Stomach (tissue), 8 donors: ENCODE measurements at regions not wholly inside any gene's neighbourhood (a gene's known extent, or its start where the extent isn't known, plus 50 kb on each side); places are given as distances from the start of the nearest gene placed in this dataset.

ENCODE experiments used
- DNase-seq, 2 donors: peaks; one replicate each; pipeline versions ENCODE4 v3.0.0 to v3.0.0-alpha.2; 2013 to 2019
- H3K27ac ChIP-seq, 5 donors: fragments of 200-600 bp in 4 of 5; sonication (generic) in 4 of 5; one replicate each; pipeline ENCODE4 v1.5.1; 2013 to 2019; ENCODE audit warnings: mild to moderate bottlenecking in 1 of 5, moderate library complexity in 1 of 5
- H3K27me3 ChIP-seq, 3 donors: fragments of 200-600 bp; sonication (generic); one replicate each; pipeline ENCODE4 v1.5.1; 2017 to 2019; ENCODE audit warnings: mixed run types in 1 of 3
- H3K36me3 ChIP-seq, 4 donors: fragments of 200-600 bp; sonication (generic); 1 replicate in 3 of 4; 2 replicates in 1 of 4; pipeline ENCODE4 v1.5.1; 2016 to 2019
- H3K4me1 ChIP-seq, 4 donors: fragments of 200-600 bp; sonication (generic); one replicate each; pipeline ENCODE4 v1.5.1; 2016 to 2019
- H3K4me3 ChIP-seq, 4 donors: fragments of 200-600 bp; sonication (generic) in 3 of 4; one replicate each; pipeline ENCODE4 v1.5.1; 2016 to 2019; ENCODE audit warnings: mild to moderate bottlenecking in 1 of 4
- H3K9me3 ChIP-seq, 4 donors: fragments of 200-600 bp; sonication (generic); one replicate each; pipeline ENCODE4 v1.5.1; 2016 to 2019
- EP300 ChIP-seq: sonication (generic); formaldehyde crosslinking; IDR thresholded peaks from one replicate; pipeline ENCODE4 v1.6.1; 2017; ENCODE audit warnings: antibody characterized with exemption
- POLR2A ChIP-seq, 4 donors: fragments of 450-650 bp; IDR thresholded peaks; one replicate each; pipeline ENCODE4 v1.6.1; 2016; ENCODE audit warnings: antibody characterized with exemption in 4 of 4, control low read depth in 2 of 4, mild to moderate bottlenecking in 1 of 4, moderate library complexity in 1 of 4
- POLR2AphosphoS5 ChIP-seq, 3 donors: sonication (generic); formaldehyde crosslinking; IDR thresholded peaks; one replicate each; pipeline ENCODE4 v1.6.1; 2016; ENCODE audit warnings: antibody characterized with exemption in 3 of 3
- WGBS, 5 donors: extraction: QIAGEN DNeasy Blood & Tissue Kit in 3 of 5; methylation state at CpG; one replicate each; pipeline versions ENCODE4 v1.1.5 to v1.1.7; 2013 to 2018; 5-methylcytosine and 5-hydroxymethylcytosine counted together
- intact Hi-C: fragments of 100-400 bp; cut with DNase I; formaldehyde crosslinking; loops from one replicate; pipeline ENCODE4 v1.15.1; 2023; ENCODE audit warnings: low total_unique reads
- TF ChIP-seq, protein P1 (sequence below), 7 experiments: fragments of 450-650 bp in 4 of 7; fragments of 200-600 bp in 3 of 7; sonication (generic) in 3 of 7; IDR thresholded peaks; one replicate each; pipeline ENCODE4 v1.5.1; 2016 to 2019; ENCODE audit warnings: antibody characterized with exemption in 7 of 7, control low read depth in 2 of 7, mild to moderate bottlenecking in 1 of 7
- donor health status: healthy with polysubstance abuse.
- donor health status: Bipolar disorder and iron deficiency.
- donor health status: healthy.

DNA sequence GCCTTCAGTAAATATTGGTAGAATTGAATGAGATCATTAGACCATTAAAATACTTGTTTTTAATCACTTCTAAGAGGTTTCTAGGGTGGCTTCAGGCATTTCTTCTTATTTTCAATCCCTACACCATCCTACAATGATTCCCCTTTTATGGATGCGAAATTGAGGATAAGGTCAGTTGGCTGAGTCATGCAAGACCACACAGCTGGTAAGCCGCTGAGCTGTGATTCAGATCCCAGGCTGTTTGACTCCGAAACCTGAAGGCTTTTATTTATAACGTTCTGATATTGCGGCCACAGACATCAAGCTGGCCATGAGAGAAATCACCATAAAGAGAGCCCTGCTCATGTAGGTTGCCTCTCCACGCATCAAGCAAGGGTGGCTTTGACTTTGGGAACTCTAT, 133.4 kb downstream of the VAPA start:
- Histone ChIP-seq H3K36me3 (no peaks in the 10 kb centered on the region), H3K9me3 (peaks cover 7 to 17% (median 10%) of the 10 kb centered on the region in 4 donors), H3K4me1 (peaks cover 0 to 42% (median 10%) of the 10 kb centered on the region in 4 donors), H3K4me3 (no peak overlapping the region), H3K27ac (peak overlapping the region; percentile 64 to 87 (median 74)), H3K27me3 (no peaks in the 10 kb centered on the region)
- TF ChIP-seq EP300 (no peak), POLR2AphosphoS5 (IDR thresholded peaks at IDR 0.05) (peak in 1 of 3 donors; percentile 37)
- TF ChIP-seq, protein P1, sequence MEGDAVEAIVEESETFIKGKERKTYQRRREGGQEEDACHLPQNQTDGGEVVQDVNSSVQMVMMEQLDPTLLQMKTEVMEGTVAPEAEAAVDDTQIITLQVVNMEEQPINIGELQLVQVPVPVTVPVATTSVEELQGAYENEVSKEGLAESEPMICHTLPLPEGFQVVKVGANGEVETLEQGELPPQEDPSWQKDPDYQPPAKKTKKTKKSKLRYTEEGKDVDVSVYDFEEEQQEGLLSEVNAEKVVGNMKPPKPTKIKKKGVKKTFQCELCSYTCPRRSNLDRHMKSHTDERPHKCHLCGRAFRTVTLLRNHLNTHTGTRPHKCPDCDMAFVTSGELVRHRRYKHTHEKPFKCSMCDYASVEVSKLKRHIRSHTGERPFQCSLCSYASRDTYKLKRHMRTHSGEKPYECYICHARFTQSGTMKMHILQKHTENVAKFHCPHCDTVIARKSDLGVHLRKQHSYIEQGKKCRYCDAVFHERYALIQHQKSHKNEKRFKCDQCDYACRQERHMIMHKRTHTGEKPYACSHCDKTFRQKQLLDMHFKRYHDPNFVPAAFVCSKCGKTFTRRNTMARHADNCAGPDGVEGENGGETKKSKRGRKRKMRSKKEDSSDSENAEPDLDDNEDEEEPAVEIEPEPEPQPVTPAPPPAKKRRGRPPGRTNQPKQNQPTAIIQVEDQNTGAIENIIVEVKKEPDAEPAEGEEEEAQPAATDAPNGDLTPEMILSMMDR (IDR thresholded peaks at IDR 0.05), result no peak
- DNase-seq, result no peak
- intact Hi-C loops, result no loop called here
- 59 to 86% (median 73%) methylated on average over 6 of the region's 6 CpGs for WGBS, 5 donors

GRCh38 chr18:10049747-10050146, 135.9 kb downstream of the VAPA start:
- peak in 1 of 2 donors; percentile 49 for DNase-seq
- Histone ChIP-seq H3K36me3 (no peaks in the 10 kb centered on the region), H3K27me3 (no peaks in the 10 kb centered on the region), H3K27ac (peak overlapping the region; percentile 60 to 87 (median 75)), H3K4me3 (no peak overlapping the region), H3K9me3 (no peaks in the 10 kb centered on the region), H3K4me1 (peaks cover 0 to 47% (median 15%) of the 10 kb centered on the region in 4 donors)
- 64 to 77% (median 69%) methylated on average over 3 of the region's 3 CpGs for WGBS, 5 donors
- intact Hi-C loops, result no loop called here
- no peak for TF ChIP-seq POLR2A (IDR thresholded peaks at IDR 0.05)
- TF ChIP-seq POLR2AphosphoS5 (IDR thresholded peaks at IDR 0.05), result peak; percentile 52 to 79 (median 58)

DNA sequence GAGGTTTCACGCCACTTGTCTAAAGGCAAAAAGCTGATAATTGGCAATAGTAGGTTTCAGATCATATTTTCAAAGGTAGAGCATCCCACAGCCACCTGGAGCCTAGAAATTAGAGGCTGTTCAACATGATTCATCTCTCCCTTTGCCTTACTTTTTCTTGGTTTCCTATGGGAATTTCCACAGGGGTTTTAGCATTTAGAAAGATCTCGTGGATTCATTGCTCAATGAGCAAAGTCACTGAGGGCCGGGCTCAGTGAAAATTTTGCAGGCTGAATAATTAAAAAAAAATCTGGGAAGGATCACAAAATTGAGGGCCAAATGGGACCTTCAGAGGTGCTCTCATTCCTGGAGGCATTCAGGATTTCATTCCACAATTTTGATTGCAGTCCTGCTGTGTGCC, 137.1 kb downstream of the VAPA start:
- Histone ChIP-seq H3K9me3 (no peaks in the 10 kb centered on the region), H3K4me3 (no peak overlapping the region), H3K36me3 (no peaks in the 10 kb centered on the region), H3K27ac (peak overlapping the region; percentile 62 to 87 (median 75)), H3K4me1 (peaks cover 0 to 38% (median 14%) of the 10 kb centered on the region in 4 donors), H3K27me3 (no peaks in the 10 kb centered on the region)
- intact Hi-C loops, result no loop called here
- WGBS, 5 donors, result 72 to 91% (median 85%) methylated on average over 3 of the region's 3 CpGs
- TF ChIP-seq EP300 (no peak), POLR2AphosphoS5 (IDR thresholded peaks at IDR 0.05) (no peak), POLR2A (IDR thresholded peaks at IDR 0.05) (no peak)
- TF ChIP-seq, protein P1 (IDR thresholded peaks at IDR 0.05), result no peak
- no peak for DNase-seq

- no peaks in the 10 kb centered on the region for H3K36me3 ChIP-seq
- peak; percentile 42 to 86 for DNase-seq
- intact Hi-C loops, result no loop called here
- peaks cover 0 to 38% (median 15%) of the 10 kb centered on the region in 4 donors for H3K4me1 ChIP-seq
- no peaks in the 10 kb centered on the region for H3K9me3 ChIP-seq
- H3K4me3 ChIP-seq, result no peak overlapping the region
- WGBS, 5 donors, result 54 to 77% (median 68%) methylated on average over 8 of the region's 8 CpGs
- peak; percentile 60 to 87 (median 83) for TF ChIP-seq POLR2AphosphoS5 (IDR thresholded peaks at IDR 0.05)
- TF ChIP-seq, protein P1 (IDR thresholded peaks at IDR 0.05), result no peak
- H3K27ac ChIP-seq, result peak overlapping the region; percentile 62 to 87 (median 75)
- no peaks in the 10 kb centered on the region for H3K27me3 ChIP-seq
These were observed 138.2 kb downstream of the VAPA start for GRCh38 chr18:10051877-10052631.

DNA sequence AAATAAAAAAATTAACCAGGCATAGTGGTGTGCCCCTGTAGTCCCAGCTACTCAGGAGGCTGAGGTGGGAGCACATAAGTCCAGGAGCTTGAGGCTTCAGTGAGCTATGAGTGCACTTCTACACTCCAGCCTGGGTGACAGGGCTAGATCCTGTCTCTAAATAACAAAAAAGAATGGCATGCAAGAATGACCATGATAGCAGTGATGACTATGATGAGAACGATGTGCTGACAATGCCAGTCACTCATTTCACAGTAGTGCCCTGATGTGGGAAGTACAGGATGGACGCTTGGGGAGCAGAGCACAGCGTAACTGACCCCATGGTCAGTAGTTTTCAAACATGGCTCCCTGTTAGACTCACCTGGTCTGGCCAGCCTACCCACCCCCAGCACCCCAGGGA, 139.1 kb downstream of the VAPA start:
- Histone ChIP-seq H3K9me3 (no peaks in the 10 kb centered on the region), H3K4me3 (no peak overlapping the region), H3K4me1 (peaks cover 2 to 38% (median 19%) of the 10 kb centered on the region in 4 donors), H3K27me3 (no peaks in the 10 kb centered on the region), H3K27ac (peak overlapping the region in 4 of 5 donors; percentile 74 to 87 (median 80)), H3K36me3 (no peaks in the 10 kb centered on the region)
- no peak for DNase-seq
- WGBS, 5 donors, result 83 to 96% (median 89%) methylated on average over 3 of the region's 3 CpGs
- no peak for TF ChIP-seq POLR2A (IDR thresholded peaks at IDR 0.05)
- TF ChIP-seq, protein P1 (IDR thresholded peaks at IDR 0.05), result no peak
- no peak for TF ChIP-seq POLR2AphosphoS5 (IDR thresholded peaks at IDR 0.05)
- TF ChIP-seq EP300, result no peak
- intact Hi-C loops, result no loop called here
